Loucy (cell line): ENCODE measurements at regions not wholly inside any gene's neighbourhood (a gene's known extent, or its start where the extent isn't known, plus 50 kb on each side); places are given as distances from the start of the nearest gene placed in this dataset.

Source experiments
- H2AFZ ChIP-seq: fragments of 200-600 bp; sonication (generic); 2 replicates; pipeline ENCODE4 v1.6.0; 2016; ENCODE audit warnings: antibody characterized with exemption, mild to moderate bottlenecking, low read length, moderate library complexity
- H3F3A ChIP-seq: fragments of 200-600 bp; 2 replicates; pipeline ENCODE4 v1.6.0; 2016; ENCODE audit warnings: antibody characterized with exemption, low read depth, mild to moderate bottlenecking
- H3K27me3 ChIP-seq: fragments of 200-600 bp; sonication (generic); 2 replicates; pipeline ENCODE4 v1.6.1; 2014; ENCODE audit warnings: low read length, mild to moderate bottlenecking; ENCODE audit not compliant: insufficient read depth, poor library complexity, severe bottlenecking
- H3K36me3 ChIP-seq: fragments of 200-600 bp; sonication (generic); 2 replicates; pipeline ENCODE4 v1.6.1; 2016; ENCODE audit warnings: low read length; ENCODE audit not compliant: insufficient read depth
- H3K4me1 ChIP-seq: fragments of 200-600 bp; sonication (generic); 2 replicates; pipeline ENCODE4 v1.5.1; 2014; ENCODE audit warnings: low read length, mild to moderate bottlenecking; ENCODE audit not compliant: insufficient read depth, poor library complexity, severe bottlenecking
- H3K4me2 ChIP-seq: fragments of 200-600 bp; sonication (generic); 2 replicates; pipeline ENCODE4 v1.6.0; 2014; ENCODE audit warnings: antibody characterized with exemption, low read length, low read depth, mild to moderate bottlenecking; ENCODE audit not compliant: poor library complexity, severe bottlenecking
- H3K4me3 ChIP-seq: fragments of 200-600 bp; sonication (generic); 2 replicates; pipeline ENCODE4 v1.5.1; 2014; ENCODE audit warnings: low read length, mild to moderate bottlenecking, mixed read lengths; ENCODE audit not compliant: poor library complexity, severe bottlenecking
- H3K79me2 ChIP-seq: fragments of 200-600 bp; sonication (generic); 2 replicates; pipeline ENCODE4 v1.6.1; 2014; ENCODE audit warnings: low read length; ENCODE audit not compliant: insufficient read depth
- H3K9ac ChIP-seq: fragments of 200-600 bp; sonication (generic); 2 replicates; pipeline ENCODE4 v1.6.0; 2014; ENCODE audit warnings: mild to moderate bottlenecking, low read depth, low read length, moderate library complexity; ENCODE audit not compliant: poor library complexity, severe bottlenecking
- H3K9me2 ChIP-seq: fragments of 200-600 bp; sonication (generic); replicated peaks from 2 replicates; pipeline ENCODE4 v1.6.1; 2016; ENCODE audit warnings: low read depth, low read length, mixed read lengths
- H3K9me3 ChIP-seq: fragments of 200-600 bp; sonication (generic); 2 replicates; pipeline ENCODE4 v1.6.1; 2014; ENCODE audit warnings: mild to moderate bottlenecking, antibody characterized with exemption, low read length, low read depth; ENCODE audit not compliant: insufficient read depth
- H4K20me1 ChIP-seq: fragments of 200-600 bp; sonication (generic); 2 replicates; pipeline ENCODE4 v1.6.0; 2014; ENCODE audit warnings: antibody characterized with exemption, low read length, mild to moderate bottlenecking; ENCODE audit not compliant: insufficient read depth, poor library complexity, severe bottlenecking
- CTCF ChIP-seq: fragments of 200-600 bp; sonication (generic); conservative IDR thresholded peaks from 2 replicates; pipeline ENCODE4 v1.5.1; 2014; ENCODE audit warnings: mild to moderate bottlenecking, antibody characterized with exemption, low read length
- EZH2phosphoT487 ChIP-seq: fragments of 200-600 bp; IDR thresholded peaks from 2 replicates; pipeline ENCODE4 v1.6.1; 2018; ENCODE audit warnings: antibody characterized with exemption, mild to moderate bottlenecking, moderate library complexity, borderline replicate concordance

GRCh38 chr7:94128072-94128471, 123.9 kb upstream of the BET1 start:
- TF ChIP-seq EZH2phosphoT487 (no peak), CTCF (no peak)
- no peaks in the 10 kb centered on the region for H3F3A ChIP-seq
- no peak overlapping the region for H3K4me2 ChIP-seq

GRCh38 chr7:94129443-94130140, 125.4 kb upstream of the BET1 start:
- no peak overlapping the region for H3K4me2 ChIP-seq
- no peak for TF ChIP-seq CTCF
- no peak for TF ChIP-seq EZH2phosphoT487

More at GRCh38 chr7:94128072-94128471, 123.9 kb upstream of the BET1 start:
- Histone ChIP-seq H2AFZ (no peak overlapping the region), H4K20me1 (no peaks in the 10 kb centered on the region), H3K9ac (no peak overlapping the region), H3K4me3 (no peak overlapping the region), H3K9me3 (no peaks in the 10 kb centered on the region), H3K79me2 (no peaks in the 10 kb centered on the region), H3K4me1 (no peaks in the 10 kb centered on the region), H3K9me2 (no peaks in the 10 kb centered on the region), H3K27me3 (peaks cover 4% of the 10 kb centered on the region), H3K36me3 (no peaks in the 10 kb centered on the region)

GRCh38 chr7:94130716-94131115, 126.6 kb upstream of the BET1 start:
- TF ChIP-seq EZH2phosphoT487 (no peak), CTCF (no peak)
- no peaks in the 10 kb centered on the region for H3K9me2 ChIP-seq
- H3K4me1 ChIP-seq, result no peaks in the 10 kb centered on the region
- H3K9ac ChIP-seq, result no peak overlapping the region
- H3K27me3 ChIP-seq, result peaks cover under 1% of the 10 kb centered on the region
- H3K4me3 ChIP-seq, result no peak overlapping the region
- no peaks in the 10 kb centered on the region for H3K36me3 ChIP-seq
- no peaks in the 10 kb centered on the region for H3K79me2 ChIP-seq
- H3K4me2 ChIP-seq, result no peak overlapping the region
- no peaks in the 10 kb centered on the region for H4K20me1 ChIP-seq
- no peaks in the 10 kb centered on the region for H3F3A ChIP-seq
- H3K9me3 ChIP-seq, result no peaks in the 10 kb centered on the region
- H2AFZ ChIP-seq, result no peak overlapping the region

More at GRCh38 chr7:94129443-94130140, 125.4 kb upstream of the BET1 start:
- Histone ChIP-seq H3K4me1 (no peaks in the 10 kb centered on the region), H2AFZ (no peak overlapping the region), H3K9ac (no peak overlapping the region), H3K9me2 (no peaks in the 10 kb centered on the region), H3K27me3 (no peaks in the 10 kb centered on the region), H3F3A (no peaks in the 10 kb centered on the region), H3K36me3 (no peaks in the 10 kb centered on the region), H3K79me2 (no peaks in the 10 kb centered on the region), H4K20me1 (no peaks in the 10 kb centered on the region), H3K9me3 (no peaks in the 10 kb centered on the region), H3K4me3 (no peak overlapping the region)
